OCI-LY7 (cell line): ENCODE measurements at regions not wholly inside any gene's neighbourhood (a gene's known extent, or its start where the extent isn't known, plus 50 kb on each side); places are given as distances from the start of the nearest gene placed in this dataset.

Experiments used
- BruUV-seq: library from RNA; stranded (reverse); fragments of 400-500 nt; replicated peaks from 2 replicates; lab custom pipeline; 2021; lab: Mats Ljungman, UMichigan
- CTCF ChIA-PET: fragments of 300-600 bp; sonication (Branson Sonifier 250); formaldehyde crosslinking; loops from one replicate; lab custom pipeline; 2022; ENCODE audit warnings: antibody characterized with exemption; ENCODE audit not compliant: unreplicated experiment; lab: Charles Lee
- POLR2A ChIA-PET: fragments of 300-600 bp; sonication (Branson Sonifier 250); formaldehyde crosslinking; loops from one replicate; lab custom pipeline; 2022; ENCODE audit warnings: antibody characterized with exemption; lab: Charles Lee
- DNase-seq: peaks from one replicate; pipeline ENCODE4 v3.0.0-alpha.2; 2015; ENCODE audit warnings: low spot score
- H2AFZ ChIP-seq: fragments of 200-600 bp; sonication (generic), shearing (Covaris generic); 2 replicates; pipeline ENCODE4 v1.6.1; 2014; ENCODE audit warnings: mild to moderate bottlenecking, antibody characterized with exemption, low read length, moderate library complexity
- H3K27ac ChIP-seq: fragments of 200-600 bp; sonication (generic); 2 replicates; pipeline ENCODE4 v1.5.1; 2014; ENCODE audit warnings: mixed run types, low read depth, mild to moderate bottlenecking, moderate library complexity, low read length, inconsistent platforms; ENCODE audit not compliant: poor library complexity, severe bottlenecking
- H3K36me3 ChIP-seq: fragments of 200-600 bp; sonication (generic); 2 replicates; pipeline ENCODE4 v1.6.1; 2014; ENCODE audit warnings: mild to moderate bottlenecking, antibody characterized with exemption, low read length, moderate library complexity, mixed read lengths; ENCODE audit not compliant: insufficient read depth
- H3K4me1 ChIP-seq: fragments of 200-600 bp; sonication (generic); 2 replicates; pipeline ENCODE4 v1.5.1; 2014; ENCODE audit warnings: mild to moderate bottlenecking, low read length; ENCODE audit not compliant: insufficient read depth, poor library complexity, severe bottlenecking
- H3K4me2 ChIP-seq: fragments of 200-600 bp; sonication (generic); 2 replicates; pipeline ENCODE4 v1.6.1; 2014; ENCODE audit warnings: mild to moderate bottlenecking, low read length
- H3K4me3 ChIP-seq: fragments of 200-600 bp; sonication (generic); 2 replicates; pipeline ENCODE4 v1.5.1; 2014; ENCODE audit warnings: mild to moderate bottlenecking, low read depth, low read length; ENCODE audit not compliant: poor library complexity, severe bottlenecking
- H3K79me2 ChIP-seq: fragments of 200-600 bp; sonication (generic); 2 replicates; pipeline ENCODE4 v1.6.1; 2016; ENCODE audit warnings: low read depth, mild to moderate bottlenecking, low read length, moderate library complexity, mixed read lengths; ENCODE audit not compliant: insufficient read depth
- H3K9me2 ChIP-seq: fragments of 200-600 bp; sonication (generic); 2 replicates; pipeline ENCODE4 v1.6.1; 2016; ENCODE audit warnings: mild to moderate bottlenecking, low read length, mixed read lengths; ENCODE audit not compliant: insufficient read depth
- H3K9me3 ChIP-seq: fragments of 200-600 bp; sonication (generic); 2 replicates; pipeline ENCODE4 v1.6.1; 2014; ENCODE audit warnings: mild to moderate bottlenecking, mixed run types, low read length, mixed read lengths
- H4K20me1 ChIP-seq: fragments of 200-600 bp; sonication (generic); 2 replicates; pipeline ENCODE4 v1.6.1; 2014; ENCODE audit warnings: mild to moderate bottlenecking, antibody characterized with exemption, low read length, moderate library complexity, mixed read lengths; ENCODE audit not compliant: insufficient read depth
- CTCF ChIP-seq: fragments of 200-600 bp; sonication (generic); conservative IDR thresholded peaks from 2 replicates; pipeline ENCODE4 v1.5.1; 2014; ENCODE audit warnings: mild to moderate bottlenecking, antibody characterized with exemption, low read length, moderate library complexity, mixed read lengths
- EZH2phosphoT487 ChIP-seq: fragments of 200-600 bp; sonication (generic); IDR thresholded peaks from 2 replicates; pipeline ENCODE4 v1.6.1; 2018; ENCODE audit warnings: low read depth, borderline replicate concordance, mild to moderate bottlenecking, mixed run types, antibody characterized with exemption, low read length, moderate library complexity, mixed read lengths
- intact Hi-C: fragments of 100-400 bp; cut with micrococcal nuclease; formaldehyde crosslinking; loops from one replicate; pipeline ENCODE4 v1.10.0; 2022; ENCODE audit not compliant: unreplicated experiment

GRCh38 chr6:62976566-62976965 is 234.7 kb upstream of the FKBP1C start:
- H3K27ac ChIP-seq = no peak overlapping the region
- TF ChIP-seq EZH2phosphoT487 (no peak), CTCF (no peak)
- H2AFZ ChIP-seq = no peak overlapping the region
- ChIA-PET CTCF (no interaction called here), POLR2A (no interaction called here)
- H3K4me1 ChIP-seq = no peaks in the 10 kb centered on the region
- no peaks in the 10 kb centered on the region for H3K79me2 ChIP-seq
- no peaks in the 10 kb centered on the region for H3K9me3 ChIP-seq
- DNase-seq = no peak
- intact Hi-C loops = no loop called here
- no peak overlapping the region for H3K4me3 ChIP-seq
- no peak overlapping the region for H3K4me2 ChIP-seq
- no peaks in the 10 kb centered on the region for H4K20me1 ChIP-seq
- no peaks in the 10 kb centered on the region for H3K9me2 ChIP-seq
- no peaks in the 10 kb centered on the region for H3K36me3 ChIP-seq
- BruUV-seq = no TSS peak

- ChIA-PET CTCF (no interaction called here), POLR2A (interaction anchor here (0.7 kb wide), 1 partner anchor 1138 kb away, joined by 3 read pairs; no protein-coding TSS in a partner anchor)
- Histone ChIP-seq H3K4me2 (no peak overlapping the region), H3K9me2 (no peaks in the 10 kb centered on the region), H3K9me3 (no peaks in the 10 kb centered on the region), H3K36me3 (no peaks in the 10 kb centered on the region), H3K27ac (no peak overlapping the region), H3K79me2 (no peaks in the 10 kb centered on the region), H2AFZ (no peak overlapping the region), H3K4me3 (no peak overlapping the region), H3K4me1 (no peaks in the 10 kb centered on the region), H4K20me1 (no peaks in the 10 kb centered on the region)
- intact Hi-C loops = no loop called here
- no peak for DNase-seq
- TF ChIP-seq CTCF (no peak), EZH2phosphoT487 (no peak)
- BruUV-seq = no TSS peak
These were observed 232.3 kb upstream of the FKBP1C start for GRCh38 chr6:62978920-62979319.

- Histone ChIP-seq H3K9me2 (no peaks in the 10 kb centered on the region), H3K9me3 (no peaks in the 10 kb centered on the region), H4K20me1 (no peaks in the 10 kb centered on the region), H3K4me3 (no peak overlapping the region), H3K4me1 (no peaks in the 10 kb centered on the region), H3K27ac (no peak overlapping the region), H3K36me3 (no peaks in the 10 kb centered on the region), H2AFZ (no peak overlapping the region), H3K4me2 (no peak overlapping the region), H3K79me2 (no peaks in the 10 kb centered on the region)
- TF ChIP-seq CTCF (no peak), EZH2phosphoT487 (no peak)
- BruUV-seq = no TSS peak
- intact Hi-C loops = no loop called here
- ChIA-PET CTCF (no interaction called here), POLR2A (no interaction called here)
- no peak for DNase-seq
These were observed 231.2 kb upstream of the FKBP1C start for GRCh38 chr6:62980093-62980492.
